HG02981 (cell line): ENCODE measurements at regions not wholly inside any gene's neighbourhood (a gene's known extent, or its start where the extent isn't known, plus 50 kb on each side); places are given as distances from the start of the nearest gene placed in this dataset.

Source experiments
- ATAC-seq: cut with Tn5 transposase; IDR thresholded peaks from one replicate; pipeline ENCODE4 v1.9.1; 2021; ENCODE audit warnings: mild to moderate bottlenecking, moderate library complexity; ENCODE audit not compliant: unreplicated experiment

GRCh38 chr16:82414476-82414875, 212.3 kb upstream of the CDH13 start:
- ATAC-seq, result no peak

DNA sequence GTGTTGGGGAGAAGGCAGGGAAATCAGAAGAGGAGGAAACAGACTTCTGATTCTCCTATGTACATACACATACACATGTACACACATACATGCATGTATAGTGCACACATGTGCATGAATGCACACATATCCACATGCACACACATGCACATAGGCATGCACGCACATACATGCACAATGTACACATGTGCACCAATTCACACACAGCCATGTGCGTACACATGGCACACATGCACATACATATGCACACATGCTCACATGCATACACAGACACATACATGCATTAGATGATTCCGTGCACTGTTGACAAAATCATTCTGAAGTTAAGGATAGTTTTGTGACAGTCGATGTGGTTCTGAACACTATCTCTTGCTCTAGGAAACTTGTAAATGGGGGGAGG, 214.0 kb upstream of the CDH13 start:
- no peak for ATAC-seq

DNA sequence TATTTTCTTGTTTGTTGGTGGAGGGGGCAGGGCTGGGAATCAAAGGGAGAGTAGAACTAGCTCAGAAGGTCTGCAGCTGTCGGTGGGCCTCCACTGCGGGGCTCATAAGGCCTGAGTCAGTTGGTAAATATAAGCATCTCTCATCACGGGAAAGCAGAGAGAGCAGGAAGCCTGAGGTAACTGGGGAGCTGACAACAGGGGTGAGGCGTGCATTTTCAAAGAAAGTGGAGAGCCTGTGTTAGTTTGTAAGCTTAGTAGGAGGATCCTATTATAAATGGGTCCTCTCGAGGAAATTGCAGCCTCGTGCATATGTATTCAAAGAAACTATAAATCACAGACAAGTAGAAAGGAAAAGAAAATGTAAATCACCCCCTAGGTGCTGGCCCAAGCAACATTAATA, 221.0 kb upstream of the CDH13 start:
- ATAC-seq, result no peak

DNA sequence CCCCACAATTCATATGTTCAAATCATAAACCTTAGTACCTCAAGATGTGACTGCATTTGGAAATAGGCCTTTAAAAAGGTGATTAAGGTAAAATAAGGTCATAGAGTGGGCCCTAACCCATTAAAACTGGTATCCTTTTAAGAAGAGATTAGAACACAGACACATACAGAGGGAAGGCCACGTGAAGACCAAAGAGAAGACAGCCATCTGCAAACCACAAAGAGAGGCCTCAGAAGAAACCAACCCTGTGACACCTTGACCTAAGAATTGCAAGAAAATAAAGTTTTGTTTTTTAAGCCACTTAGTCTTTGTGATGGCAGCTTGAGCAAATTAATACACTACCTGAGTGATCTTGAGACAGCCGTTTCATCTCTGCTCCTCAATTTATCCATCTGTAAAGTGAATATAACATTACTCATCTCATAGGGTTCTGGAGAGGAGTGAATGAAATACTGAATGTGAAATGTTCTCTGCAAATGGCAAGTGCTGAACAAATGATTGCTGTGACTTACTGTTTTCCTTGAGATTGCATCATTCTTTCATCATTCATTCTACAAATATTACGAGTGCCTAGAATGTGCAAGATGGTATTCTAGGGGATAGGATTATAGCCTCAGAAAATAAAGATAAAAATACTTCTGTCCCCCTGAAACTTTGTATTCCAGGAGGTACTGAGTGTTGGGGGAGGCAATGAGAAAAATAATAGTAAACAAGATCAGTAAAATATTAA, 222.0 kb upstream of the CDH13 start:
- no peak for ATAC-seq

DNA sequence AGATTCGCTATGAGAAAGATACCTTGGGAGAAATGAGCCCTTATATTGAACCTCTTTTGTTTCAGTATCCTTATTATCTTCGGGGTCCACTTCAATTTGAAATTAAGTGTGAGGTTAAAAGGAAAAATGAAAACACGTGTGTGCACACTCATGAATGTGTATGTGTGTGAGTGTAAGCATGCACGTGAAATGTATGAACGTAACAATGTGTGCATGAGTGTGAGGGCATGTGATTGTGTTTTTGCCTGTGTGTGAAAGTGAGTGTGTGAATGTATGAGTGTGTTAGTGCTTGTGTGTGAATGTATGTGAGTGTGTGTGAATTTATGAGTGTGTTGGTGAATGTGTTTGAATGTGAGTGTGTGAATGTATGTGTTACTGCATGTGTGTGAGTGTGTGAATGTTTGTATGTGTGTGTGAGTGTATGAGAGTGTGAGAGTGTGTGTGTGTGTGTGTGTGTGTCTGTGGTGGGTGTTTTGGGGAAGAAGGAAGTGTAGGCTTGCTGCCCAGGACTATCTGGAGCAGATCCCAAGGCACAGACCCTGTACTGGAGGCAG, 224.0 kb upstream of the CDH13 start:
- ATAC-seq, result no peak

DNA sequence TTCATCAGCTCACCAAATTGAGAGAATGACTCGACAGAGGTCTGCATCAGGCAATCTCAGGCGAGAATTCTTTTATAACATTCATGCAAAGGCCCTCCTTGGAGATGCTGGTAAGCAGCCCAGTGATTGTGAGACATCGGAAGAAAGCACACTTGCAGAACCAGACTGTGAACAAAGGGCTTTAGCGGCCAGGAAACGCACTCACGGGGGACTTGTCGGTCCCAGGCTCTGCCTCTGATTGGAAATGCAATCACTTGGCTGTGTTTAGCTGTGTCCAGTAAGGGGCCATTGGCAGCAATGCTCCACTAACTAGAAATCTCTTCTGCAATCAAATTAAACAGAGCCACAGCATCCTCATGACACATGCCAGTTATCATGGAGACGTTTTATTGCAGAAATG, 226.7 kb upstream of the CDH13 start:
- ATAC-seq, result no peak

GRCh38 chr16:82396509-82396908, 226.5 kb upstream of the MPHOSPH6 start:
- no peak for ATAC-seq

- no peak for ATAC-seq
These were observed 225.2 kb upstream of the MPHOSPH6 start for GRCh38 chr16:82395212-82395611.

- no peak for ATAC-seq
These were observed 221.7 kb upstream of the MPHOSPH6 start for GRCh38 chr16:82391690-82392089.

GRCh38 chr16:82389956-82390650, 220.1 kb upstream of the MPHOSPH6 start:
- no peak for ATAC-seq

- ATAC-seq, result no peak
These were observed 216.7 kb upstream of the MPHOSPH6 start for GRCh38 chr16:82386761-82387160.

DNA sequence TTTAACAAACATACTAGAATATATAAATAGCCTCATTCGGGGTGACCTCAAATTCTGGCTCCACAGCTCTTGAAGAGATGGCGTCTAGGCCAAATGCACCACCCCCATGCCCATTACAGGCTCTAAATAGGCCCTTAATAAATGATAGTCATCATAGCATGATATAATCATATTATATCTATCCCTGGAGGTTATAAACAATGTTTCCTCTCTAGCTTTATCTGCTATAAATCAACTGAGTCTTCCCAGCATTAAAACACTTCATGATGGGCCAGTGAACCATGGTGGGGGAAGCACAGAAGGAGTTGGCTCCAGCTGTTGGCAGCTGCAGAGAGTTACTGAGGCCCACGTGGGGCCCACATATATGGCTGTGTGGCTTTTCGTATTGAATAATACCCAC, 214.9 kb upstream of the MPHOSPH6 start:
- no peak for ATAC-seq

DNA sequence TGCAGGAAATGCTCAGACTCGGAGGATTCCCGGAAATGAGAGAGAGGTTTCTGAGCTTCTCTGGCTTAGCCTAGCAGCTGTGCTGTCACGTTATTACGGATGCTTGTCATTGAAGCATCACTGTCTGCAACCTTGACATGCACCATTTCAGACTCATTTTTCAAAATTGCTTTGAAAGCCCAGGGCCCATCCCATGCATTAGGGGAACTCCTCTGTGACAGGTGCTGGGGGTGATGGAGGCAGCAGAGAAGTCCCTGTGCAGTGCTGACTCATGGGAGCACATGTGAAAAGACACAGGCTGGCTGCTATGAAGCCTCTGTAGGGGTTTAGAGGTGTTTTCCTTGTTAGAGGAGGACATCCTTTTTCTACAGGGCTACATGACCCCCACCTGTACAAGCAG, 214.0 kb upstream of the MPHOSPH6 start:
- ATAC-seq, result no peak

DNA sequence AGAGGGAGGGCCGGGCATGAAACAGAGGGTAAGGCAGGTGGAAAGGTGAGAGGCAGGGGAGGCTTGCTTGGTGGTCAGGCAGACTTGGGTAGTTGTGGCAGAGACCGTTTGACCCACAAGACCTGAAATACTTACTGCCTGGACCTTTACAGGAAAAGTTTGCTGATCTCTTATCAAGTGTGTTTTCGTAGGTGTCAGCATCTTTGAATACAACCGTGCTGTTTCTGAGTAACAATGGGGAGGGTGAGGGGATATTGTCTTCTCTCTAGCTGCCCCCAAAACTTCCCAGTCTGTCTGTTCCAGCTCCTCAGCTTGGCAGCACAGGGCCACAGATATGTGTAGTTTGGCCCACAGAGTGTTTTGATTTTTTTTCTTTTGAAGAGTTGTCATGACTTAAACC, 212.5 kb upstream of the MPHOSPH6 start:
- no peak for ATAC-seq

- ATAC-seq, result no peak
These were observed 209.5 kb upstream of the MPHOSPH6 start for GRCh38 chr16:82379551-82379950.

- ATAC-seq, result no peak
These were observed 204.0 kb upstream of the MPHOSPH6 start for GRCh38 chr16:82373976-82374375.

GRCh38 chr16:82370282-82370681, 200.3 kb upstream of the MPHOSPH6 start:
- no peak for ATAC-seq

- no peak for ATAC-seq
These were observed 198.0 kb upstream of the MPHOSPH6 start for GRCh38 chr16:82368041-82368440.

DNA sequence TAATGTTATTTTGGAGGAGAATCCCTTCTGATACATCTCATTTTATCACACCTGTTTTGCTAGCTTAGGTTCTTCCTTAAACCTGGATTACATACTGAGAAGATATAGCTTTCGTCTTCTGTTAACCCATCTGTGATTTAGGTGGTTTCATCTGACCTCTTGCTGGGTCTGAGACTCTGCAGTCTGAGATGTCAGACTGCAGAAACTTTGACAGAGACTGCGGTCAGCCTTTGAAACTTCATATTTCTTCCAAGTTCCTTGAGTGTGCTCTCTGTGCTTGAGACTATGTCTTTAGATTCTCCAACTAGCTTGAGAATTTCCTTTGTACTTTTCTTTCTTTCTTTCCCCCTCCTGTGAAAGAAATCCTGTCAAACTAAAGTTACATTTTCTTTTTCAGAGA, 196.4 kb upstream of the MPHOSPH6 start:
- ATAC-seq, result no peak

DNA sequence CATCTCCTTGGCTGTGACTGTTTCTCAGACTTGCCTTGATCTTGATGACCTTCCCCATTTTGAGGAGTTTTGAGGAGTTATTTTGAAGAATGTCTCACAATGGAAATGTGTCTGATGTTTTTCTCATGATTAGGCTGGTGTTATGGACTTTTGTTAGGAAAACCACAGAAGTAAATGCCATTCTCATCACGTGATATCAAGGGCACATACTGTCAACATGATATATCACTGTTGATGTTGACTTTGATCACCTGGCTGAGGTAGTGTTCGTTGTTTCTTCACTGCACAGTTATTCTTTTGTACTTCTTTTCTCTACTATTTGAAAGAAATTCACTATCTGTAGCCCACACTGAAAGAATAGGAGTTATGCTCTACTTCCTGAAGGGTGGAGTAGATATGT, 194.7 kb upstream of the MPHOSPH6 start:
- no peak for ATAC-seq

DNA sequence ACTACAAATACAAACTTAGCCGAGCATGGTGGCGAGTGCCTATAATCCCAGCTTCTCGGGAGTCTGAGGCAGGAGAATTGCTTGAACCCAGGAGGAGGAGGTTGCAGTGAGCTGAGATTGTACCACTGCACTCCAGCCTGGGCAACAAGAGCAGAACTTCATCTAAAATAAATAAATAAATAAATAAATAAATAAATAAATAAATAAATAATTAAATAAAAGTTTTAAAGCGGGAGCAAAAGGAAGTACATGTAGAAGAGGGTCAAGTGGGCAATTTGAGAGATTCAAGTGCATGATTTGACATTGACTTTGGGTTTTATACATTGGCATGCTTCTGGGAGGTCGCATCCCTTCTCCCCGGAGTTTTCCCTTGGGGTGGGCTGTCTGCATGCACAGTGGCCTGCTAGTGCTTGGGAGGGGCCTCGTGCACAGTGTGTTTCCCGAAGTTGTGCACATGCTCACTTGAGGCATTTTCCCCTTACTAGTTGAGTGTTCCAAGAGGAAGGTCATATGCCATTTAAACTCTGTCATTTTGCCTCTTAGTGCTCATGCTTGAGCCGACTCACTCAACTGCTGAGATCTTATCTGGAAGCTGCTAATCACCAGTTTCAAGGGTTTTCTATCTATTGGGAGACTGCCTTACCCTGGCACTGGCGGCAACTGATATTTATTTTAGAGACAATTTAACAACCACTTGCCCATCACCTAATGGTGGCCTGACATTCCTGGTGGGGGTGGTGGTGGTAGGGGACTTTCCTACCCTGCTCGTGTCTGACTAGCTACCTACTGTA, 193.2 kb upstream of the MPHOSPH6 start:
- no peak for ATAC-seq

GRCh38 chr16:82361885-82362284, 191.9 kb upstream of the MPHOSPH6 start:
- no peak for ATAC-seq
